ENCODE measurements at regions not wholly inside any gene's neighbourhood (a gene's known extent, or its start where the extent isn't known, plus 50 kb on each side); places are given as distances from the start of the nearest gene placed in this dataset.

- CTCF ChIA-PET = no interaction called here
- no peaks in the 10 kb centered on the region for H3K9me3 Mint-ChIP-seq
- intact Hi-C loops (cut with micrococcal nuclease) = no loop called here
These were observed 438.7 kb upstream of the C2CD4B start for GRCh38 chr15:62603742-62604141.

GRCh38 chr15:62605282-62605681 is 437.3 kb upstream of the TPM1 start:
- intact Hi-C loops (cut with micrococcal nuclease) = no loop called here
- Mint-ChIP-seq H3K4me1 (ENCODE audit: low read depth) (no peaks in the 10 kb centered on the region), H3K36me3 (ENCODE audit: low read depth) (no peaks in the 10 kb centered on the region), H3K4me3 (no peak overlapping the region), H3K27me3 (ENCODE audit: low read depth) (peaks cover 11% of the 10 kb centered on the region), H3K27ac (no peak overlapping the region), H3K9me3 (no peaks in the 10 kb centered on the region)
- DNase-seq = no peak
- CTCF ChIA-PET = no interaction called here

More at GRCh38 chr15:62603742-62604141, 438.7 kb upstream of the C2CD4B start:
- no peaks in the 10 kb centered on the region for H3K36me3 Mint-ChIP-seq (ENCODE audit: low read depth)
- H3K27me3 Mint-ChIP-seq (ENCODE audit: low read depth) = peaks cover 19% of the 10 kb centered on the region
- no peak overlapping the region for H3K27ac Mint-ChIP-seq
- DNase-seq = no peak
- no peak overlapping the region for H3K4me3 Mint-ChIP-seq
- no peaks in the 10 kb centered on the region for H3K4me1 Mint-ChIP-seq (ENCODE audit: low read depth)

DNA sequence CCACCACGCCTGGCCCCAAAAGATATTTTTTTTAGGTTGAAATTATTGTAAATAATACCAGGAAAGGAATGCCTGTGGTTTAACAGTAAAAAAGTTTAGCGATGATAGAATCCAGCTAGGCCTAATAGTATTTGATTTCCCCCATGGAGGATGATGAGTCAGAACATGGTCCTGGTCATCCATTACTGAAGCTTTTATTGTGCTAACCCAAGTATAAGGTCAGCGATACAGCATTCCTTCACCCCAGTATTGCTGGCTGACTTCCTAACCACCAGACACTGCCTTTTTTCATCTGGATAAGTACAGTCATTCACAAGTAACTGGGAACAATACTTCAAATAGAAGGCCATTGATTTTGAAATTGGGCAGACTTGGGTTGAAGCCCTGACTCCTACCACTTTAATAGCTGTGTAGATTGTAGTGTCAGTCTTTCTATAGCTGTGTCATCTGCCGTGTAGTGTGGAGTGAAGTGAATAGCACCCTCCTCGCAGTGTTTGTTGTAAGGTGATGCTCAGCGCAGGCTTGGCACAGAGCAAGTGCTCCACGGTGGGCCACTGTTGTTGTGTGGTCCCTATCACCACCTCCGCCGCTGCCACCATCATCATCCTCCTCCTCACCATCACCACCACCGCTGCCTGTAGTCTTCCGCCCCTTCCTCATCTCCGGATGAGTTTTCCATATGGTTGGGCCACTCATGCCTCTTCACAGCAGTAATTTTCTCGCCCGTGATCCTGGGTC is 436.0 kb upstream of the TPM1 start:
- intact Hi-C loops (cut with micrococcal nuclease) = no loop called here
- no peak for DNase-seq
- Mint-ChIP-seq H3K36me3 (ENCODE audit: low read depth) (no peaks in the 10 kb centered on the region), H3K27me3 (ENCODE audit: low read depth) (peaks cover 15% of the 10 kb centered on the region), H3K27ac (no peak overlapping the region), H3K4me1 (ENCODE audit: low read depth) (no peaks in the 10 kb centered on the region), H3K4me3 (no peak overlapping the region), H3K9me3 (no peaks in the 10 kb centered on the region)
- CTCF ChIA-PET = no interaction called here

GRCh38 chr15:62607114-62607462 is 435.5 kb upstream of the TPM1 start:
- no peak overlapping the region for H3K4me3 Mint-ChIP-seq
- CTCF ChIA-PET = no interaction called here
- no peak overlapping the region for H3K27ac Mint-ChIP-seq

GRCh38 chr15:62607643-62608042 is 434.9 kb upstream of the TPM1 start:
- no peaks in the 10 kb centered on the region for H3K9me3 Mint-ChIP-seq
- no peaks in the 10 kb centered on the region for H3K36me3 Mint-ChIP-seq (ENCODE audit: low read depth)
- intact Hi-C loops (cut with micrococcal nuclease) = no loop called here
- H3K27ac Mint-ChIP-seq = no peak overlapping the region
- no peak for DNase-seq
- CTCF ChIA-PET = no interaction called here
- H3K4me3 Mint-ChIP-seq = no peak overlapping the region
- H3K4me1 Mint-ChIP-seq (ENCODE audit: low read depth) = no peaks in the 10 kb centered on the region
- H3K27me3 Mint-ChIP-seq (ENCODE audit: low read depth) = peaks cover 17% of the 10 kb centered on the region

More at GRCh38 chr15:62607114-62607462, 435.5 kb upstream of the TPM1 start:
- DNase-seq = no peak
- Mint-ChIP-seq H3K9me3 (no peaks in the 10 kb centered on the region), H3K36me3 (ENCODE audit: low read depth) (no peaks in the 10 kb centered on the region), H3K27me3 (ENCODE audit: low read depth) (peaks cover 15% of the 10 kb centered on the region), H3K4me1 (ENCODE audit: low read depth) (no peaks in the 10 kb centered on the region)
- intact Hi-C loops (cut with micrococcal nuclease) = no loop called here

DNA sequence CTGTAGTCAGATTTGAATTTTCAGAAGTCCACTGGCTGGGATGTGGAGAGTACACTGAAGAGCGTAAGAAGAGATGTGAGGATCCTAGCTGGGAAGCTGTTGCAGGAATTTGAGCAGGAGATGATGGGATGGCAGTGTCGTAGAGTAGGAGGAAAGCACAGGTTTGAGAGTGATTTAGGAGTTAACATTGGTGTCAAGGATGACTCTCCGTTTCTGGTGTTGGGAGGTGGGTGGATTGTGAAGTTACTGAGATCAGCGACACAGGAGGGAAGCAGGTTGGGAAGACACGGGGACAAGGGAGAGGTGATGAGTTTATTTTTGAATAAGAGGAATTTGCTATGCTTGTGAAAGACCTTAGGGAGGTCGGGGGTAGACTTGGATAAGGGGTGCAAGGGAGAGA is 434.2 kb upstream of the TPM1 start:
- intact Hi-C loops (cut with micrococcal nuclease) = no loop called here
- H3K9me3 Mint-ChIP-seq = no peaks in the 10 kb centered on the region
- H3K36me3 Mint-ChIP-seq (ENCODE audit: low read depth) = no peaks in the 10 kb centered on the region
- CTCF ChIA-PET = no interaction called here
- H3K27ac Mint-ChIP-seq = no peak overlapping the region
- H3K27me3 Mint-ChIP-seq (ENCODE audit: low read depth) = peaks cover 18% of the 10 kb centered on the region
- no peaks in the 10 kb centered on the region for H3K4me1 Mint-ChIP-seq (ENCODE audit: low read depth)
- no peak for DNase-seq
- H3K4me3 Mint-ChIP-seq = no peak overlapping the region

GRCh38 chr15:62610265-62610869 is 432.2 kb upstream of the TPM1 start:
- no peaks in the 10 kb centered on the region for H3K36me3 Mint-ChIP-seq (ENCODE audit: low read depth)
- H3K27ac Mint-ChIP-seq = no peak overlapping the region
- no peak for DNase-seq
- CTCF ChIA-PET = interaction anchor here (0.6 kb wide), 1 partner anchor 164 kb away, joined by 3 read pairs; no protein-coding TSS in a partner anchor
- H3K9me3 Mint-ChIP-seq = no peaks in the 10 kb centered on the region
- peaks cover 18% of the 10 kb centered on the region for H3K27me3 Mint-ChIP-seq (ENCODE audit: low read depth)
- intact Hi-C loops (cut with micrococcal nuclease) = no loop called here
- no peak overlapping the region for H3K4me3 Mint-ChIP-seq
- no peaks in the 10 kb centered on the region for H3K4me1 Mint-ChIP-seq (ENCODE audit: low read depth)

GRCh38 chr15:62611002-62611401 is 431.5 kb upstream of the TPM1 start:
- H3K4me3 Mint-ChIP-seq = no peak overlapping the region

DNA sequence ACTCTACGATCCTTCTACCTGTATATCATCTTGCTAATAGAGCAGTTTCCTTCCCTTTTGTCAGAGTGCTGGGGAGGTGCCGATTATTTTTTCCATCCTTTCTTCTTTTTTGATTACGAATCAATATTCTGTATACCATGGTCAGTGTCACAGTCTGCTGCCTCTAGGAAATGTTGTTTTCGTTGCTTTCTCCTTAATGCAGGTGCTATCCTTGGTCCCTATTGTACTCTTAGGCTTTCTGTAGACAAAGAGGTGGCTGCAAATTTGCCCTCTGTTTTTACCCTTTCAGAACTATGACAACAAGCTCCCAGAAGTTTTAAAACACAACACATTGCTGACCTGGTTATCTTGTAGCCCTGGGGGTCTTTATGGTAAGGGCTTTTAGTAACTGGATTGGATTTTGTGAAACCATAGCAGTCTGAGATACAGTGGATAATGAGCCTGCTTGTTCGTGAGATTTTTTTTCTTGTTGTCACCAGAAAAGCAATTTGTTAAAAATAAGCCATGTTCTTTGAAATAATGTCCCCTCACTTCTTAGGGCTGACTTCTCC is 430.3 kb upstream of the TPM1 start:
- intact Hi-C loops (cut with micrococcal nuclease) = no loop called here
- Mint-ChIP-seq H3K4me1 (ENCODE audit: low read depth) (no peaks in the 10 kb centered on the region), H3K36me3 (ENCODE audit: low read depth) (no peaks in the 10 kb centered on the region), H3K27ac (no peak overlapping the region), H3K9me3 (no peaks in the 10 kb centered on the region), H3K27me3 (ENCODE audit: low read depth) (peaks cover 18% of the 10 kb centered on the region), H3K4me3 (no peak overlapping the region)
- DNase-seq = no peak
- CTCF ChIA-PET = no interaction called here

More at GRCh38 chr15:62611002-62611401, 431.5 kb upstream of the TPM1 start:
- intact Hi-C loops (cut with micrococcal nuclease) = no loop called here
- CTCF ChIA-PET = no interaction called here
- H3K4me1 Mint-ChIP-seq (ENCODE audit: low read depth) = no peaks in the 10 kb centered on the region
- DNase-seq = no peak
- no peak overlapping the region for H3K27ac Mint-ChIP-seq
- H3K9me3 Mint-ChIP-seq = no peaks in the 10 kb centered on the region
- H3K36me3 Mint-ChIP-seq (ENCODE audit: low read depth) = no peaks in the 10 kb centered on the region
- H3K27me3 Mint-ChIP-seq (ENCODE audit: low read depth) = peaks cover 18% of the 10 kb centered on the region

- Mint-ChIP-seq H3K27me3 (ENCODE audit: low read depth) (peaks cover 18% of the 10 kb centered on the region), H3K27ac (no peak overlapping the region), H3K9me3 (no peaks in the 10 kb centered on the region), H3K4me1 (ENCODE audit: low read depth) (no peaks in the 10 kb centered on the region), H3K36me3 (ENCODE audit: low read depth) (no peaks in the 10 kb centered on the region), H3K4me3 (no peak overlapping the region)
- intact Hi-C loops (cut with micrococcal nuclease) = no loop called here
- CTCF ChIA-PET = no interaction called here
- no peak for DNase-seq
These were observed 429.8 kb upstream of the TPM1 start for GRCh38 chr15:62612771-62613170.

GRCh38 chr15:62616746-62617145 is 425.8 kb upstream of the TPM1 start:
- no peak for DNase-seq
- Mint-ChIP-seq H3K27me3 (ENCODE audit: low read depth) (peaks cover 7% of the 10 kb centered on the region), H3K27ac (no peak overlapping the region), H3K4me1 (ENCODE audit: low read depth) (no peaks in the 10 kb centered on the region), H3K36me3 (ENCODE audit: low read depth) (no peaks in the 10 kb centered on the region), H3K9me3 (no peaks in the 10 kb centered on the region), H3K4me3 (no peak overlapping the region)
- intact Hi-C loops (cut with micrococcal nuclease) = no loop called here
- CTCF ChIA-PET = no interaction called here

- Mint-ChIP-seq H3K9me3 (no peaks in the 10 kb centered on the region), H3K27me3 (ENCODE audit: low read depth) (peaks cover 3% of the 10 kb centered on the region), H3K4me1 (ENCODE audit: low read depth) (no peaks in the 10 kb centered on the region), H3K36me3 (ENCODE audit: low read depth) (no peaks in the 10 kb centered on the region), H3K4me3 (no peak overlapping the region), H3K27ac (no peak overlapping the region)
- CTCF ChIA-PET = no interaction called here
- intact Hi-C loops (cut with micrococcal nuclease) = no loop called here
- no peak for DNase-seq
These were observed 424.8 kb upstream of the TPM1 start for GRCh38 chr15:62617741-62618140.

DNA sequence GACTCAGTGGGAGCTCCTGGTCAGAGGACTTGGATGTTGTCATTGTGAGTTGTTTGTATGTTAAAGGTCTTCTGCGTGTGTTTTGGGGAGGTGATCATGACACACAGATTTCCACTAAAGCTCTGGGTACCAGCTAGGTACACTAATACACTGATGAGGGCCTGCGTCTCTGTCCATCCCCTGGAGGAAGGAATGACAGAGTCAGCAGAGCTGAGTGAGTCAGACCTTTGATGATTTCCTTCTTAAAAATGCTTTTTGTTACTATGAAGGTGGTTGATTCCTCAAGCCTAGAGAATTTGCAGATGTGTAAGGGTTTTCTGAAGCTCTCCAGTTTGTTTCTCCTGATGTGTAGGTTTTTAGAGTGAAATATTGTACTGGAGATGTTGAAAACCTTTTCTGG is 424.1 kb upstream of the TPM1 start:
- intact Hi-C loops (cut with micrococcal nuclease) = no loop called here
- Mint-ChIP-seq H3K27me3 (ENCODE audit: low read depth) (no peaks in the 10 kb centered on the region), H3K9me3 (no peaks in the 10 kb centered on the region), H3K36me3 (ENCODE audit: low read depth) (no peaks in the 10 kb centered on the region), H3K27ac (no peak overlapping the region), H3K4me3 (no peak overlapping the region), H3K4me1 (ENCODE audit: low read depth) (no peaks in the 10 kb centered on the region)
- CTCF ChIA-PET = no interaction called here
- no peak for DNase-seq

All from activated naive CD4-positive, alpha-beta T cell treated with anti-CD3 and anti-CD28 coated beads for 36 hours (primary cell).